RWPE2 (cell line): ENCODE measurements at regions not wholly inside any gene's neighbourhood (a gene's known extent, or its start where the extent isn't known, plus 50 kb on each side); places are given as distances from the start of the nearest gene placed in this dataset.

Experiments used
- ATAC-seq: fragments of 200-7000 bp; cut with Tn5 transposase; 3 replicates; pipeline ENCODE4 v1.9.1; 2021; ENCODE audit warnings: low read depth
- DNase-seq: peaks from one replicate; pipeline ENCODE4 v3.0.0-alpha.2; 2020; ENCODE audit warnings: low spot score
- H3K27ac ChIP-seq: fragments of 450-650 bp; 2 replicates; pipeline ENCODE4 v1.5.1; 2017; ENCODE audit warnings: mild to moderate bottlenecking; ENCODE audit not compliant: poor library complexity, severe bottlenecking
- H3K27me3 ChIP-seq: fragments of 250-450 bp; sonication (Bioruptor Pico); 2 replicates; pipeline ENCODE4 v1.5.1; 2021; ENCODE audit warnings: mild to moderate bottlenecking, moderate library complexity; ENCODE audit not compliant: insufficient read depth, poor library complexity, severe bottlenecking
- H3K36me3 ChIP-seq: fragments of 250-450 bp; sonication (Bioruptor Pico); 2 replicates; pipeline ENCODE4 v1.5.1; 2020; ENCODE audit warnings: low read depth, mild to moderate bottlenecking, moderate library complexity
- H3K4me1 ChIP-seq: fragments of 250-450 bp; sonication (Bioruptor Pico); 2 replicates; pipeline ENCODE4 v1.5.1; 2021; ENCODE audit warnings: mild to moderate bottlenecking, moderate library complexity; ENCODE audit not compliant: insufficient read depth, poor library complexity, severe bottlenecking
- H3K4me3 ChIP-seq: fragments of 250-450 bp; sonication (Bioruptor Pico); 2 replicates; pipeline ENCODE4 v1.5.1; 2021; ENCODE audit warnings: mild to moderate bottlenecking, moderate library complexity; ENCODE audit not compliant: severe bottlenecking
- H3K9me3 ChIP-seq: fragments of 250-450 bp; sonication (Bioruptor Pico); 2 replicates; pipeline ENCODE4 v1.5.1; 2021; ENCODE audit warnings: mild to moderate bottlenecking, moderate library complexity; ENCODE audit not compliant: severe bottlenecking
- TF ChIP-seq, protein P1 (sequence below): fragments of 450-650 bp; IDR thresholded peaks from one replicate; pipeline ENCODE4 v1.5.1; 2017; ENCODE audit warnings: mild to moderate bottlenecking, moderate library complexity; ENCODE audit not compliant: poor library complexity, severe bottlenecking

DNA sequence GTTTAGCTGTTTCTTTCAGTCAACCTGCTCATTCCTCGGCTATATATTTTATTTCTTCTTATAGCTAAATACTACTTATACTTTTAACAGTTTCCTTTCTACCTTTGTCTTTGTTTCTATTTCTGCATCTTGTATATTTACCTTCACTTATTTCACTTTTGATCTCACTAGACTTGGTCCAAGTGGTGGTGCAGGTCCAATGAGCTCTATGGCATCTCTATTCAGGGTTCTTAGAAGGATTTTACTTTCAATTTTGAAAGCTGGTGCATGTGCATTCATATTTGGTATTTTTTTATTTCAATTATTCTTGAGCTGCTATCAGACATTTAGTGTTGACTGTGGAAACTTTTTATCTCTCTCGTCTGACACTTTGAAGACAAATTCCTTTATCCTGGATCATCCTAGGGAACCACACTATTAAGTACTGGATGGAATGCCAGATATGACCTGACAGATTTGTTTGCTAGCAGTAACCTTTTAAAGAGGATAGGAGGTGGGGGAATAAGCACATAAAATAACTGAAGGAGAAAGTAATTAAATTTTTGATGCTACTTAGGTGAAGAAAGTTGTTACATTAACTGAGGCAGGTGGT lies 123.1 kb upstream of the PJA2 start:
- TF ChIP-seq, protein P1, sequence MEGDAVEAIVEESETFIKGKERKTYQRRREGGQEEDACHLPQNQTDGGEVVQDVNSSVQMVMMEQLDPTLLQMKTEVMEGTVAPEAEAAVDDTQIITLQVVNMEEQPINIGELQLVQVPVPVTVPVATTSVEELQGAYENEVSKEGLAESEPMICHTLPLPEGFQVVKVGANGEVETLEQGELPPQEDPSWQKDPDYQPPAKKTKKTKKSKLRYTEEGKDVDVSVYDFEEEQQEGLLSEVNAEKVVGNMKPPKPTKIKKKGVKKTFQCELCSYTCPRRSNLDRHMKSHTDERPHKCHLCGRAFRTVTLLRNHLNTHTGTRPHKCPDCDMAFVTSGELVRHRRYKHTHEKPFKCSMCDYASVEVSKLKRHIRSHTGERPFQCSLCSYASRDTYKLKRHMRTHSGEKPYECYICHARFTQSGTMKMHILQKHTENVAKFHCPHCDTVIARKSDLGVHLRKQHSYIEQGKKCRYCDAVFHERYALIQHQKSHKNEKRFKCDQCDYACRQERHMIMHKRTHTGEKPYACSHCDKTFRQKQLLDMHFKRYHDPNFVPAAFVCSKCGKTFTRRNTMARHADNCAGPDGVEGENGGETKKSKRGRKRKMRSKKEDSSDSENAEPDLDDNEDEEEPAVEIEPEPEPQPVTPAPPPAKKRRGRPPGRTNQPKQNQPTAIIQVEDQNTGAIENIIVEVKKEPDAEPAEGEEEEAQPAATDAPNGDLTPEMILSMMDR, result no peak
- Histone ChIP-seq H3K27ac (no peak overlapping the region), H3K4me1 (no peaks in the 10 kb centered on the region), H3K36me3 (no peaks in the 10 kb centered on the region), H3K9me3 (no peaks in the 10 kb centered on the region), H3K27me3 (no peaks in the 10 kb centered on the region), H3K4me3 (no peak overlapping the region)
- DNase-seq (no peak), ATAC-seq (no peak)

DNA sequence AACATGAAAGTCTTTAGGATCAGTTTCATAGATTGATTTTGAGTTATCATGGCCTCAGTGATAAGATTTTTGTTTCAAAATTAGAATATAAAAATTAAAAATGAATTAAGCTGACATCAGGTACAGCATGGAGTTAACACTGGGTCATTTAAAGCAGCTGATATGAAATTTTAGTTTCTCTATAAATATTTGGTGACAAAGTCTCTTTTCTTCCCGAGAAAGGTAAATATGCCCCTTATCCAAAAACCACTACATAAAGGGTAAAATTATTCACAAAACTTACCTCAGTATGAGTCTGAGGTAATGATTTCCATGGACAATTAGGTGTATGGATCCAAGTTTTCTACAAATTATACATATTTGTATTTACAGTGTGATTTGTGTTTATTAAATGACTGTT lies 121.5 kb upstream of the PJA2 start:
- no peaks in the 10 kb centered on the region for H3K4me1 ChIP-seq
- TF ChIP-seq, protein P1, result no peak
- ATAC-seq, result no peak

DNA sequence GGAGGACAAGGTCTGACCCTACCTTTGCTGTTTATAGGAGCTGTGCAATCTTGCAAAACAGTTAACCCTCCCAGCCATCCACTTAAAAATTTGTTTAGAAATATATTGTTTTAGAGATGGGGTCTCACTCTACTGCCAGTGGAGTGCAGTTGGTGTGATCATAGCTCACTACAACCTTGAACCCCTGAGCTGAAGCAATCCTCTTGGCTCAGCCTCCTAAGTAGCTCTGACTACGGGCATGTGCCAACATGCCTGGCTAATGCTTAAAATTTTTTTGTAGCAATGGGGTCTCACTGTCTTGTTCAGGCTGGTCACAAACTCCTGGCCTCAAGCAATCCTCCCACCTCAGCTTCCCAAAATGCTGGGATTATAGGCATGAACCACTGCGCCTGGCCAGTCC lies 120.2 kb upstream of the PJA2 start:
- Histone ChIP-seq H3K36me3 (no peaks in the 10 kb centered on the region), H3K27ac (no peak overlapping the region), H3K4me1 (no peaks in the 10 kb centered on the region), H3K27me3 (no peaks in the 10 kb centered on the region), H3K4me3 (no peak overlapping the region), H3K9me3 (no peaks in the 10 kb centered on the region)
- no peak for ATAC-seq
- no peak for DNase-seq
- TF ChIP-seq, protein P1, result no peak

More for the DNA sequence above, 121.5 kb upstream of the PJA2 start:
- H3K9me3 ChIP-seq, result no peaks in the 10 kb centered on the region
- no peaks in the 10 kb centered on the region for H3K36me3 ChIP-seq
- H3K27ac ChIP-seq, result no peak overlapping the region
- DNase-seq, result no peak
- no peaks in the 10 kb centered on the region for H3K27me3 ChIP-seq
- no peak overlapping the region for H3K4me3 ChIP-seq

DNA sequence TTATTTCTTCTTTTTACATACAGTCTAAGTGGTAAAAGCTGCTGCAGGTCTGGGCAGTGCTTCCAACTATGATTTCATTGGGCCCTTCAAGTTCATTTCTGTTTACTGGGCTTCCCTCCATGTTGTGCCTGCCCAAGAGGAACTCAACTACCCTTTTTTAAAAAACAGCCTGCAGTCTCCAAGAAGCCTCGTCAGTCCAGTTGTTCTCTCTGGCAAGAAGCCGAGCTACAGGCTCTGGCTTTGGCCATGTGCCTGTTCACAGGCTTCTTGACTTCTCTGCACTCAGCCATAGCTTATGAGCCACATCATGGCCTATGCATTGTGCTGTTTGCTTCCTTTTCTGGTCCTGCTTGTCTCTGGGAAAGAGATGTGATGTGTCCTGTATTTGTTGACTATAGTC lies 119.7 kb upstream of the PJA2 start:
- Histone ChIP-seq H3K4me3 (no peak overlapping the region), H3K9me3 (no peaks in the 10 kb centered on the region), H3K27ac (no peak overlapping the region), H3K36me3 (no peaks in the 10 kb centered on the region), H3K27me3 (no peaks in the 10 kb centered on the region), H3K4me1 (no peaks in the 10 kb centered on the region)
- DNase-seq (no peak), ATAC-seq (no peak)
- TF ChIP-seq, protein P1, result no peak

DNA sequence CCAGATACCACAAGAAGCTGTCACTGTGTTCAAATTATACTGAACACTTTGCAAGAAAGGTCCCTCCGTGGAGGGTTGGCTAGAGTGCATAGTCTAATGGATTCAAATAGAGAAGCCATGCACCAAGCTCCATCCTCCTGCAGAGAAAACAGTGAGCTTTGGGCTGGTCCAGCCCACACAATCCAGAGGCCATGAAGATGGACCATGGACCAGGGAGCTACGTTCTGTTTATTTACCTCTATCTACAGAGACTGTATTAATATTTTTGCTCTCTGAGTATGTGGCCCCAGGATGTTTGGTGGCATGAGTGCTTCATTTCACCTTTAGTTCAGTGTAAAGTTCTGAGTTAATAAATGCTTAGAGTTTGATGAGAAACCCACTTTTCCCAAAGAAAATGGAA lies 114.8 kb upstream of the PJA2 start:
- ATAC-seq (no peak), DNase-seq (no peak)
- TF ChIP-seq, protein P1, result no peak
- H3K27me3 ChIP-seq, result peaks cover 4% of the 10 kb centered on the region
- no peak overlapping the region for H3K27ac ChIP-seq
- no peaks in the 10 kb centered on the region for H3K9me3 ChIP-seq
- H3K4me3 ChIP-seq, result no peak overlapping the region
- no peaks in the 10 kb centered on the region for H3K4me1 ChIP-seq
- no peaks in the 10 kb centered on the region for H3K36me3 ChIP-seq
